PC-9 (cell line): ENCODE measurements at regions not wholly inside any gene's neighbourhood (a gene's known extent, or its start where the extent isn't known, plus 50 kb on each side); places are given as distances from the start of the nearest gene placed in this dataset.

ENCODE experiments used
- BruUV-seq: library from RNA; stranded (reverse); fragments of 400-500 nt; replicated peaks from 2 replicates; lab custom pipeline; 2021; lab: Mats Ljungman, UMichigan
- CTCF ChIA-PET: fragments of 300-600 bp; sonication (Branson Sonifier 250); formaldehyde crosslinking; loops from one replicate; lab custom pipeline; 2022; ENCODE audit warnings: antibody characterized with exemption; lab: Charles Lee
- POLR2A ChIA-PET: fragments of 300-600 bp; sonication (Branson Sonifier 250); formaldehyde crosslinking; loops from one replicate; lab custom pipeline; 2022; ENCODE audit warnings: antibody characterized with exemption; ENCODE audit not compliant: unreplicated experiment; lab: Charles Lee
- DNase-seq, 2 experiments: peaks; one replicate each; pipeline versions ENCODE4 v3.0.0 to v3.0.0-alpha.2; 2015 to 2022; ENCODE audit warnings: mixed read lengths in 1 of 2
- H2AFZ ChIP-seq: fragments of 200-600 bp; sonication (generic); 2 replicates; pipeline ENCODE4 v1.8.1; 2017; ENCODE audit warnings: antibody characterized with exemption
- H3F3A ChIP-seq: fragments of 200-600 bp; sonication (generic); 2 replicates; pipeline ENCODE4 v1.8.1; 2017; ENCODE audit warnings: antibody characterized with exemption, mild to moderate bottlenecking, low read depth; ENCODE audit not compliant: insufficient read depth
- H3K27ac ChIP-seq: fragments of 200-600 bp; sonication (generic); 2 replicates; pipeline ENCODE4 v1.6.1; 2016; ENCODE audit warnings: mixed run types
- H3K27me3 ChIP-seq: fragments of 200-600 bp; sonication (generic); 2 replicates; pipeline ENCODE4 v1.6.1; 2016; ENCODE audit warnings: low read depth, mixed run types; ENCODE audit not compliant: insufficient read depth
- H3K36me3 ChIP-seq: fragments of 200-600 bp; sonication (generic); 2 replicates; pipeline ENCODE4 v1.6.1; 2016; ENCODE audit warnings: low read depth, mixed run types
- H3K4me1 ChIP-seq: fragments of 200-600 bp; sonication (generic); replicated peaks from 2 replicates; pipeline ENCODE4 v1.6.1; 2016; ENCODE audit warnings: mixed run types; ENCODE audit not compliant: insufficient read depth
- H3K4me2 ChIP-seq: fragments of 200-600 bp; sonication (generic); 2 replicates; pipeline ENCODE4 v1.6.1; 2017; ENCODE audit warnings: mixed run types
- H3K4me3 ChIP-seq: fragments of 200-600 bp; sonication (generic); 2 replicates; pipeline ENCODE4 v1.6.1; 2016; ENCODE audit warnings: mixed run types
- H3K79me2 ChIP-seq: fragments of 200-600 bp; sonication (generic); 2 replicates; pipeline ENCODE4 v1.6.1; 2017; ENCODE audit warnings: low read depth, mixed run types
- H3K9me2 ChIP-seq: fragments of 200-600 bp; sonication (generic); 2 replicates; pipeline ENCODE4 v1.8.1; 2017; ENCODE audit warnings: mild to moderate bottlenecking; ENCODE audit not compliant: insufficient read depth
- H3K9me3 ChIP-seq: fragments of 200-600 bp; sonication (generic); 2 replicates; pipeline ENCODE4 v1.8.1; 2016; ENCODE audit warnings: low read depth; ENCODE audit not compliant: insufficient read depth
- H4K20me1 ChIP-seq: fragments of 200-600 bp; sonication (generic); 2 replicates; pipeline ENCODE4 v1.8.1; 2017; ENCODE audit not compliant: insufficient read depth
- EZH2 ChIP-seq: fragments of 200-600 bp; sonication (generic); IDR thresholded peaks from 2 replicates; pipeline ENCODE4 v1.8.0; 2017; ENCODE audit warnings: antibody characterized with exemption, low read depth
- intact Hi-C: fragments of 100-400 bp; cut with micrococcal nuclease; formaldehyde crosslinking; loops from one replicate; pipeline ENCODE4 v1.10.0; 2022; ENCODE audit not compliant: unreplicated experiment
- TF ChIP-seq, protein P1 (sequence below): fragments of 200-600 bp; sonication (generic); conservative IDR thresholded peaks from 2 replicates; pipeline ENCODE4 v1.6.1; 2017; ENCODE audit warnings: mixed run types, antibody characterized with exemption, mild to moderate bottlenecking, moderate library complexity

DNA sequence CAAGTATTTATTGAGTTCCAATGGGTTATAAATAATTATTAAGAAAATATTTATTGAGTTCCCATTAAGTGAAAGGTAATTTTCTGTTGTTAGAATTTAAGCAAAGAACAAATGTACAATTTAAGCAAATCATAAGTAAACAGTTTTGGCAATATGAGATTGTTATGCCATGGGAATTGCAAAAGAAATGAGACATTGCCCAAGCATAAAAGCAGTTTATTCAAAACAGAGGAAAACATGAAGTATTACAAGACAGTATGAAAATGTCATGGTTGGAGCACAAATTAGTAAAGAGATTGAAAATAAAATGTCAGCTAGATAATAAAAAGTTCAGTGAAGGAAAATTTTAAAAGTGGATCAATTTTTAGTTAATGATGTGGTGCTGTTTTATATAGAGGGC, 706.1 kb upstream of the EPHA5 start:
- no peak for TF ChIP-seq EZH2
- TF ChIP-seq, protein P1, sequence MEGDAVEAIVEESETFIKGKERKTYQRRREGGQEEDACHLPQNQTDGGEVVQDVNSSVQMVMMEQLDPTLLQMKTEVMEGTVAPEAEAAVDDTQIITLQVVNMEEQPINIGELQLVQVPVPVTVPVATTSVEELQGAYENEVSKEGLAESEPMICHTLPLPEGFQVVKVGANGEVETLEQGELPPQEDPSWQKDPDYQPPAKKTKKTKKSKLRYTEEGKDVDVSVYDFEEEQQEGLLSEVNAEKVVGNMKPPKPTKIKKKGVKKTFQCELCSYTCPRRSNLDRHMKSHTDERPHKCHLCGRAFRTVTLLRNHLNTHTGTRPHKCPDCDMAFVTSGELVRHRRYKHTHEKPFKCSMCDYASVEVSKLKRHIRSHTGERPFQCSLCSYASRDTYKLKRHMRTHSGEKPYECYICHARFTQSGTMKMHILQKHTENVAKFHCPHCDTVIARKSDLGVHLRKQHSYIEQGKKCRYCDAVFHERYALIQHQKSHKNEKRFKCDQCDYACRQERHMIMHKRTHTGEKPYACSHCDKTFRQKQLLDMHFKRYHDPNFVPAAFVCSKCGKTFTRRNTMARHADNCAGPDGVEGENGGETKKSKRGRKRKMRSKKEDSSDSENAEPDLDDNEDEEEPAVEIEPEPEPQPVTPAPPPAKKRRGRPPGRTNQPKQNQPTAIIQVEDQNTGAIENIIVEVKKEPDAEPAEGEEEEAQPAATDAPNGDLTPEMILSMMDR, result no peak
- H3K9me2 ChIP-seq, result no peaks in the 10 kb centered on the region
- BruUV-seq, result no TSS peak

DNA sequence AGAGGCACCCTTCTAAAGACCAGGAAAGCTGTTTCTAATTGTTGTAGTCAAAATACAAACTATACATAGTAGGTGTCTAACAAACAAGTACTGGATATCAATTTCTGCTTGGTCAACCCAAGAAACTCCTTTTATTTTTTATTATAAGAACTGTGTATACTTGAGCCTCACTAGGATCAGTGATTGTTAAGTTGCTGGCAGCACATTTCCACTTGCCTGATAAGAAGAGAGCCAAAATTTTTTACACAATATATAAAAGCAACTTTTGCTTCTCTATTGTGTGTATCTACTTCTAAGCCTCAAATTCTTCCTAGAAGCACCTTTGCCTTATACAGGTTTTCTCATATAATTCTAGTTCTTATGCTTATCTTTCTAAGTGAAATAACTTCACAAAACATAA, 703.0 kb upstream of the EPHA5 start:
- Histone ChIP-seq H3K9me2 (no peaks in the 10 kb centered on the region), H3K4me1 (no peaks in the 10 kb centered on the region), H3K9me3 (no peaks in the 10 kb centered on the region), H4K20me1 (no peaks in the 10 kb centered on the region), H3K4me3 (no peak overlapping the region), H3K27me3 (no peaks in the 10 kb centered on the region), H3K4me2 (no peak overlapping the region), H3K79me2 (no peaks in the 10 kb centered on the region), H3F3A (no peaks in the 10 kb centered on the region), H3K27ac (no peak overlapping the region), H2AFZ (no peak overlapping the region), H3K36me3 (no peaks in the 10 kb centered on the region)
- ChIA-PET CTCF (no interaction called here), POLR2A (no interaction called here)
- no peak for DNase-seq
- TF ChIP-seq, protein P1, result no peak
- no peak for TF ChIP-seq EZH2
- intact Hi-C loops, result no loop called here
- no TSS peak for BruUV-seq

More for the DNA sequence above, 706.1 kb upstream of the EPHA5 start:
- no peaks in the 10 kb centered on the region for H4K20me1 ChIP-seq
- H3K9me3 ChIP-seq, result no peaks in the 10 kb centered on the region
- H3K4me1 ChIP-seq, result no peaks in the 10 kb centered on the region
- H3K4me3 ChIP-seq, result no peak overlapping the region
- H3K79me2 ChIP-seq, result no peaks in the 10 kb centered on the region
- no peaks in the 10 kb centered on the region for H3K36me3 ChIP-seq
- CTCF ChIA-PET, result no interaction called here
- POLR2A ChIA-PET, result no interaction called here
- intact Hi-C loops, result no loop called here
- no peak for DNase-seq
- no peak overlapping the region for H3K4me2 ChIP-seq
- H3F3A ChIP-seq, result no peaks in the 10 kb centered on the region
- H2AFZ ChIP-seq, result no peak overlapping the region
- H3K27ac ChIP-seq, result no peak overlapping the region
- H3K27me3 ChIP-seq, result no peaks in the 10 kb centered on the region

DNA sequence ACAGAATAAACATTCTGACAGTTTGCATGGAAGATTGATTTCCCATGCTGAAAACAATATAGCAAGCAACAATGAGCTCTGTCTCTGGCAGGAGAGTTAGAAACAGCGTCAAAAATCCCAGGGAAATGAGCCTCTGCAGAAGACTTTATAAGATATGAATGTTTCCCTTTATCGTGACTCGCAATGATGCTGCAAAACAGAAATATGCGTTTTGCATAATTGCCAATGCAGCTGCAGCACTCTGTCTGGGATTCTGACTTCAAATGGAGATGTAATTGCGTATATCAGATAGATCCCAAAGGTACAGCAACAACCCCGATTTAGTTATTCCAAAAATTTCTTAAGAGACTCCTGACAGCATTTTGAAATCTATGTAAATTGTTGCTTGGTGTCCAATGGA, 702.4 kb upstream of the EPHA5 start:
- BruUV-seq, result no TSS peak
- Histone ChIP-seq H3K79me2 (no peaks in the 10 kb centered on the region), H2AFZ (no peak overlapping the region), H3K4me3 (no peak overlapping the region), H3K4me1 (no peaks in the 10 kb centered on the region), H3K9me2 (no peaks in the 10 kb centered on the region), H3K27me3 (no peaks in the 10 kb centered on the region), H3K9me3 (no peaks in the 10 kb centered on the region), H3K4me2 (no peak overlapping the region), H3K36me3 (no peaks in the 10 kb centered on the region), H3F3A (no peaks in the 10 kb centered on the region), H4K20me1 (no peaks in the 10 kb centered on the region), H3K27ac (no peak overlapping the region)
- no peak for DNase-seq
- intact Hi-C loops, result no loop called here
- TF ChIP-seq, protein P1, result no peak
- TF ChIP-seq EZH2, result no peak
- ChIA-PET CTCF (no interaction called here), POLR2A (no interaction called here)
